ENCODE measurements at regions not wholly inside any gene's neighbourhood (a gene's known extent, or its start where the extent isn't known, plus 50 kb on each side); places are given as distances from the start of the nearest gene placed in this dataset.
"Not testable (repeated sequence)": the region's sequence is repeated elsewhere in the genome, so short reads cannot be mapped to it uniquely, and the experiment has no call there.

- DNase-seq (ENCODE audit: low read depth): not testable (repeated sequence)
These were observed 111.6 kb downstream of the CRLF3 start for GRCh38 chr17:30712859-30713258.

DNA sequence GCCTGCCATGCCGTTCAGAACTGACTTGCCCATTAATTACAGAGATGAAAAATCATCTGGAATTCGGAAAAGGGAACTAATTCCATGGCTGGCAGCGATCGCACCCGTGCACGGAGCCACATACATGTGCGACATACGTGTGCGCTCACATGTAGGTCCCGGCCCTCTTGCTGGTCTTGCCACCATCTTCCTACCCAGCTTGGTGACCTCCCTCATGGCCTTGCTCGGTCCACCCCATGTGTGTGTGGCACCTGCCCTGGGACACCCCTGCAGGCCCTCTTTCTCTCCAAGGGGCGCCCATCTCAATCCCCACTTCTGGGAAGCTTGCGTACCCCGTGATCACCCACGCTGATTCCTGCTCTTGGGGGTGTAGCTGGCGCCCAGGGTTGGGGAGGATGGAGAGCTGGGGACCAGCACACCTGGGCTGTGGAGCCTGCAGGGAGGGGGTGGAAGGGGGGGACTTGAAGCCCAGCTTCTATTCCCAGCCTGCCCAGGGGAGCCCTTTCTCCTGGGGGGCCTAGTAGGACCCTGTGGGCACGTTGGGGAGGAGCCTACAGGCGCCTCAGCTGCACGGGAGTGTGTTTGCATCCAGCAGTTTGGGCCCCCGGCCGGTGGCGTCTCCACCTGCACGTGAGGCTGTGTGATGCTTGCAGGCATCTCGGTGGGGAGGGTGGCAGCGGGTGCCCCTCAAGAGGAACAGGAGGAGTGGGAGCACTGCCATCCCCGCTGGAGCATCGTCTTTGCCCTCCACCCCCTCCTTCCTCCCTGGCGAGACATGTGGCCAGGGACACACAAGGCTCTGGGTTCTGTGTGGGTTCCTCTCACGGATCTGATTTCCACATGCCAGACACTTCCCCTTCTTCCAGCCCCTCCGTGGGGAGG, 112.6 kb downstream of the CRLF3 start:
- DNase-seq (ENCODE audit: low read depth): not testable (repeated sequence)

DNA sequence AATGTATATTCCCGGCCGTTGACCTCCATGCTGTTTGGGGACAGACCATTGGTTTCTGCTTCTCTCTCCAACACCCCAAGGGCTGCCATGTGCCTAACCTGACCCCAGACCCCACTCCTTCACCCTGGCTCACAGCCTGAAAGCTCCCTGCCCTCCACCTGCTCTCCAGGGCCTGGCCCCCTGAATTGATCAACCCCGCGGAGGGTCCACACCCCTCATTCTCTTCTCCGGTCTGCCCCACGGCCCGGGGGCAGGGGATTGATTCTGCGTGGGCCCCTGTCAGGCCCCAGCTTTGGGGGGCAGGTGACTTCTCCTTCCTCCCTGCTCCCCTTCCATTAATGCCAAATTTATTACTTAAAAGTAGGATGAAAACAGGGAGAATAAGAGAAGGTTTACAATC, 113.3 kb downstream of the CRLF3 start:
- DNase-seq (ENCODE audit: low read depth): not testable (repeated sequence)

- DNase-seq (ENCODE audit: low read depth): not testable (repeated sequence)
These were observed 114.0 kb downstream of the CRLF3 start for GRCh38 chr17:30710276-30711088.

DNA sequence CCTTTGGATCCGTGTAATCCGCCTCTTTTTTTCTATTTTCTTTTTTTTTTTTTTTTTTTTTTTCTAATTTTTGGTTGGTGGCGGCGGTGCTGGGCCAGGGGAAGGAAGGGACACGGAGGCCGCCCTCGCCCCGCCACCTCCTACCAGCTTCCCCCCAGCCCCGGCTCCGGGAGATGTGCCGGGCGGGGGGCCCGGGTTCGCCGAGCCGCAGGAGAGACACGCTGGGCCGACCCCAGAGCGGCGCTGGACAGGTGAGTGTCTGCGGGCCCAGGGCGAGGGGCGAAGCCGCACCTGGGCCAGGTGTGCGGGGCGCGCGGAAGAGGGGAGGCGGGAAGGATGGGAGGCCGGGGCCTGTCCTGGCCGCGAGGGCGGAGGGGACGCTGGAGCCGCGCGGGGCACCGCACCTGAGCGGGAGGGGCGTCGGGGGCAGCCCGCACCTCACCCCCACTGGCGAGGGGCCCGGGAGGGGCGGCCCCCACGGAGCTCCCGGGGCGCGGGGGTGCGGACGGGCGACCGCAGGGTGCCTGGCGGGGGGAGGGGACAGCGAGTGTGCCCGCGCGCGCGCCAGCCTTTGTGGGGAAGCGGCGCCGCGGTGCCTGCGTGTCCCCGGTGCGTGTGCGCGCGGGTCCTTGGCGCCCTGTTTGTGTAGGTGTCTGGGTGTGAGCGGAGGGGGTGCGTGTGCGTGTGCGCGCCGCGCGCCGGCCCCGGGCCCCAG, 114.8 kb downstream of the CRLF3 start:
- DNase-seq (ENCODE audit: low read depth): not testable (repeated sequence)

GRCh38 chr17:30709096-30709495, 115.4 kb downstream of the CRLF3 start:
- DNase-seq (ENCODE audit: low read depth): not testable (repeated sequence)

DNA sequence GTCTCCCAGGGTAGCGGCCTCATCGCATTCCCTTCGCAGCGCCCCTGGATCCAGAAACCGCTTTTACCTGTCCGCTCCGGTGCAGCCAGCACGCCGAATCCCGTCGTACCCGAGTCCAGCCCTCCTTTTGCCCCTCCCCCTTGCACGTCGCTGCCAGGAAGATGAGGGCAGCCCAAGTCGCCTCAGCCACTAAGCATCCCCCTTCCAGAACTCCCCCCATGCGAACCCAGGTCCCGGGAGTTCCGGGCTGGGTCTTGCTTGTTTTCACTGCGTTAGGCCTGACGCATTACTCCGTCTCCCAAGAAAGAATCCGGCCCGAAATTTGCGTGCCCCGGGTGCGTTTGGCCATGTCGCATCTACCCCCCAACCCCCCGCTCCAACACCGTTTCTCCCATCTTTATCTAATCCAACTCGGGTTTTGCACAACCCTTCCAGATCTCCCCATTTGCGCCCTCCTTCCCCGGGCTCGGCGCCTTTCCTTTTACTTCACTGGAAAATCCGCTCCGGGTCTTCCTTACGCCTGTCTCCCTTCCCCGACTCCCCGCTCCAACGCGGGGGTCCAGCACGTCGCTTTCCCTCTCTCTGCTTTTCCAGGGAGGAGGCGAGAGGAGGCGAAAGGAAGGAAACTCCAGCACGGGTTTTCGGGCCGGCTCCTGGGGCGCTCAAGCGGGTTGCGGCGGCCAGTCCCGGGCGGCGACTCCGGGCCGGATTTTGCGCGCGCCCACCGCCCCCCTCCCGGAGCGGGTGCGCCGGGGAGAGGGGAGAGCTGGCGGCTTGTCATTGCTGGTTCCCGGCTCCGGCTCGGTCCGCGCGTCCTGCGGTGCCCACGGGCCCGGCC, 116.0 kb downstream of the CRLF3 start:
- DNase-seq (ENCODE audit: low read depth): peak; percentile 95

GRCh38 chr17:30707724-30708240, 116.7 kb downstream of the CRLF3 start:
- DNase-seq (ENCODE audit: low read depth): not testable (repeated sequence)

- DNase-seq (ENCODE audit: low read depth): not testable (repeated sequence)
These were observed 117.8 kb downstream of the CRLF3 start for GRCh38 chr17:30706461-30707335.

DNA sequence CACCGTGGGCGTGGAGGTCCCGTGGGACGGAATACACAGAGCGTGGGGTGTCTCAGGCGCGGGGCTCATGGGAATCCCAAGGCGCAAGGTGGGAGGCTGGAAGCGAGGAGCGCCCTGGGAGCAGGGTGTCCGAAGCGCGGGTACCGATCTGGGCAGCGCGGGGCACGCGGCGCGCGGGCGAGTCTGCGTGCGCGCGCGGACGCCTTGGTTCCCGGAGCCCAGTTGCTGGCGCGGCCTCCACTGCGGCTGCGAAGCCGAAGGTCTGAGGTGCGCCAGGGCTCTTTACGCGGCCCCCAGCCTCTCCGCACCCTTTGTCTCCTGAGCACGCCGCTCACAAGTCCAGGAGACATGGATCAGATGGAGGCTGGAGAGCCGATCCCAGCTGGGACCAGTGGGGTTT, 118.5 kb downstream of the CRLF3 start:
- DNase-seq (ENCODE audit: low read depth): not testable (repeated sequence)

GRCh38 chr17:30701498-30701989, 122.9 kb downstream of the CRLF3 start:
- no peak for DNase-seq (ENCODE audit: low read depth)

DNA sequence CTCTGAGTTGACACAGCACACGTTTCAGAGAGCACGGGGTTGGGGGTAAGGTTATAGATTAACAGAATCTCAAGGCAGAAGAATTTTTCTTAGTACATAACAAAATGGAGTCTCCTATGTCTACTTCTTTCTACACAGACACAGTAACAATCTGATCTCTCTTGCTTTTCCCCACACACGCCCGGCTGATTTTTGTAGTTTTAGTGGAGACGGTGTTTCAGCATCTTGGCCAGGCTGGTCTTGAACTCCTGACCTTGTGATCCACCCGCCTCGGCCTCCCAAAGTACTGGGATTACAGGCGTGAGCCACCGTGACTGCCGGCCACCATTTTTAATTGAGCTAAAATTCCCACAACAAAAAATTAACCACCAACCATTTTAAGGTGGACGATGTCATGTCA, 123.7 kb downstream of the CRLF3 start:
- DNase-seq (ENCODE audit: low read depth): not testable (repeated sequence)

- peak; percentile 41 for DNase-seq (ENCODE audit: low read depth)
These were observed 126.7 kb downstream of the CRLF3 start for GRCh38 chr17:30697619-30698460.

- no peak for DNase-seq (ENCODE audit: low read depth)
These were observed 128.3 kb downstream of the CRLF3 start for GRCh38 chr17:30696234-30696633.

GRCh38 chr17:30695265-30695811, 129.2 kb downstream of the CRLF3 start:
- peak; percentile 89 for DNase-seq (ENCODE audit: low read depth)

DNA sequence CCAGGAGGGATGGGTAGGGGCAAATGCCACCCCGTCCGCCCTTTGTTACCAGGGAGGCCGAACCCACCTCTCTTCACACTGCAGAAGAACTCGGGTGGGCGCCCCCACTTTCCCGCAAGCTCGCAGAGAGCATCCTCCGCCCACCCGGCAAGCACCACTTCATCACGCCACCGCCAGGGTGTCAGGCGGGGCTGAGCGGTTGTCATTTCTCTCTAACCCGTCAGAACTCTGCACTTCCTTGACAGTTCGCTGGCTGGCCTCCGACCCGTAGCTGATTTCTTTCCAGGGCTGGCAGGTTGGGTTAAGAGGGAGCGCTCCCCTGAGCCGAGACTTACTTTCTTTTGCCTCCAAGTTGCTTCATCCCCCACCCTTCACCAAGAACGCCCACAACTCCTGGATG, 130.7 kb downstream of the CRLF3 start:
- DNase-seq (ENCODE audit: low read depth): peak; percentile 27

GRCh38 chr17:30689266-30690000, 135.1 kb downstream of the CRLF3 start:
- DNase-seq (ENCODE audit: low read depth): peak; percentile 68

Data from amniotic epithelial cell (primary cell).